Gastrocnemius medialis (tissue), 4 donors: ENCODE measurements at regions not wholly inside any gene's neighbourhood (a gene's known extent, or its start where the extent isn't known, plus 50 kb on each side); places are given as distances from the start of the nearest gene placed in this dataset.
A peak's percentile ranks its signal among the peaks of the same experiment; 100 is the strongest.

Experiments used
- ATAC-seq, 2 donors: fragments of 150-250 bp; one replicate each; pipeline ENCODE4 v1.9.1; 2016
- DNase-seq, 2 donors: peaks; one replicate each; pipeline ENCODE4 v3.0.0-alpha.2; 2019
- H3K27ac ChIP-seq, 4 donors: fragments of 200-600 bp; sonication (generic); 1 replicate in 1 of 4; 2 replicates in 3 of 4; pipeline ENCODE4 v1.5.1; 2016 to 2018; ENCODE audit warnings: mild to moderate bottlenecking in 2 of 4, moderate library complexity in 1 of 4
- H3K27me3 ChIP-seq, 3 donors: fragments of 200-600 bp; sonication (generic) in 2 of 3; 1 replicate in 1 of 3; 2 replicates in 2 of 3; pipeline versions ENCODE4 v1.5.1 to v1.6.0; 2016 to 2019; ENCODE audit warnings: mild to moderate bottlenecking in 1 of 3, moderate library complexity in 1 of 3
- H3K36me3 ChIP-seq, 2 donors: fragments of 200-600 bp; sonication (generic) in 1 of 2; one replicate each; pipeline ENCODE4 v1.5.1; 2017 to 2018
- H3K4me1 ChIP-seq, 2 donors: fragments of 200-600 bp; sonication (generic) in 1 of 2; one replicate each; pipeline ENCODE4 v1.5.1; 2016 to 2017; ENCODE audit warnings: mild to moderate bottlenecking in 2 of 2
- H3K4me3 ChIP-seq, 4 donors: fragments of 200-600 bp; sonication (generic) in 3 of 4; 1 replicate in 1 of 4; 2 replicates in 3 of 4; pipeline ENCODE4 v1.5.1; 2016 to 2019; ENCODE audit warnings: mild to moderate bottlenecking in 2 of 4
- H3K9me3 ChIP-seq, 3 donors: fragments of 200-600 bp; sonication (generic) in 2 of 3; 1 replicate in 1 of 3; 2 replicates in 2 of 3; pipeline ENCODE4 v1.5.1; 2016 to 2019
- POLR2A ChIP-seq, 2 donors: fragments of 450-650 bp; IDR thresholded peaks; one replicate each; pipeline ENCODE4 v1.6.1; 2017; ENCODE audit warnings: antibody characterized with exemption in 2 of 2, mild to moderate bottlenecking in 2 of 2, moderate library complexity in 2 of 2
- in situ Hi-C, 4 donors: fragments of 200-750 bp; cut with MboI; loops; one replicate each; pipeline versions ENCODE4 v1.15.0 to v1.8.0; 2017; ENCODE audit warnings: low sequenced_read_pairs in 4 of 4
- intact Hi-C: fragments of 100-400 bp; cut with DNase I; formaldehyde crosslinking; loops from one replicate; pipeline ENCODE4 v1.15.1; 2023; ENCODE audit warnings: low total_unique reads
- TF ChIP-seq, protein P1 (sequence below), 5 experiments: fragments of 450-650 bp in 3 of 5; fragments of 200-600 bp in 2 of 5; sonication (generic) in 2 of 5; IDR thresholded peaks in 4 of 5; conservative IDR thresholded peaks in 1 of 5; 1 replicate in 4 of 5; 2 replicates in 1 of 5; pipeline ENCODE4 v1.5.1; 2016 to 2019; ENCODE audit warnings: antibody characterized with exemption in 5 of 5, mild to moderate bottlenecking in 3 of 5, moderate library complexity in 3 of 5

DNA sequence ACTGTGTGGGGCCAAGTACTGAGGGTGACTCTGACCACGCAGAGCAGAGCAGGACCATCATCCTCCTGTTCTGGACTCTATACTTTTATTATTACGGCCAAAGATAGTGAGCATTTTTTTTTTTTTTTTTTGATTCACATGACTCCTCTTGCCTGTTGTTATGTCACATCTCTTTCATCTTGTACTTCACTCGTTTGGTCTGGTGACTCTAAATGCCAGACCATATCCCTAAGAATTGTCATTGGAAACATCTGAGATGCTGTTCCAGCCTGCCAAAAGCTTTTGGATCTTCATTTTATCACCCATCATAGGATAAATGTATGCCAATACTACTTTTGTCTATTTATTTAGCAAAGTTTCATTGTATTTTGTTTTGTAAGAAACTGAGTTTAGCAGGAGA lies 168.2 kb upstream of the RAI14 start:
- peak overlapping the region in 1 of 4 donors; percentile 24 for H3K27ac ChIP-seq
- H3K4me1 ChIP-seq = peaks cover 0 to 3% of the 10 kb centered on the region in 2 donors
- H3K27me3 ChIP-seq = no peaks in the 10 kb centered on the region
- H3K4me3 ChIP-seq = no peak overlapping the region
- H3K36me3 ChIP-seq = no peaks in the 10 kb centered on the region
- H3K9me3 ChIP-seq = no peaks in the 10 kb centered on the region
- DNase-seq (no peak), ATAC-seq (no peak)
- TF ChIP-seq POLR2A (IDR thresholded peaks at IDR 0.05) = no peak
- TF ChIP-seq, protein P1, sequence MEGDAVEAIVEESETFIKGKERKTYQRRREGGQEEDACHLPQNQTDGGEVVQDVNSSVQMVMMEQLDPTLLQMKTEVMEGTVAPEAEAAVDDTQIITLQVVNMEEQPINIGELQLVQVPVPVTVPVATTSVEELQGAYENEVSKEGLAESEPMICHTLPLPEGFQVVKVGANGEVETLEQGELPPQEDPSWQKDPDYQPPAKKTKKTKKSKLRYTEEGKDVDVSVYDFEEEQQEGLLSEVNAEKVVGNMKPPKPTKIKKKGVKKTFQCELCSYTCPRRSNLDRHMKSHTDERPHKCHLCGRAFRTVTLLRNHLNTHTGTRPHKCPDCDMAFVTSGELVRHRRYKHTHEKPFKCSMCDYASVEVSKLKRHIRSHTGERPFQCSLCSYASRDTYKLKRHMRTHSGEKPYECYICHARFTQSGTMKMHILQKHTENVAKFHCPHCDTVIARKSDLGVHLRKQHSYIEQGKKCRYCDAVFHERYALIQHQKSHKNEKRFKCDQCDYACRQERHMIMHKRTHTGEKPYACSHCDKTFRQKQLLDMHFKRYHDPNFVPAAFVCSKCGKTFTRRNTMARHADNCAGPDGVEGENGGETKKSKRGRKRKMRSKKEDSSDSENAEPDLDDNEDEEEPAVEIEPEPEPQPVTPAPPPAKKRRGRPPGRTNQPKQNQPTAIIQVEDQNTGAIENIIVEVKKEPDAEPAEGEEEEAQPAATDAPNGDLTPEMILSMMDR (IDR thresholded peaks at IDR 0.05 in 4 of 5, conservative IDR thresholded peaks at IDR 0.05 in 1 of 5) = no peak
- in situ Hi-C loops = loop anchor here in 3 of 4 donors (10.0 to 25.0 kb wide), 2 partner anchors 399 to 407 kb away; no protein-coding TSS in a partner anchor
- intact Hi-C loops = loop anchor here (2.0 kb wide), 1 partner anchor 35 kb away; no protein-coding TSS in a partner anchor

DNA sequence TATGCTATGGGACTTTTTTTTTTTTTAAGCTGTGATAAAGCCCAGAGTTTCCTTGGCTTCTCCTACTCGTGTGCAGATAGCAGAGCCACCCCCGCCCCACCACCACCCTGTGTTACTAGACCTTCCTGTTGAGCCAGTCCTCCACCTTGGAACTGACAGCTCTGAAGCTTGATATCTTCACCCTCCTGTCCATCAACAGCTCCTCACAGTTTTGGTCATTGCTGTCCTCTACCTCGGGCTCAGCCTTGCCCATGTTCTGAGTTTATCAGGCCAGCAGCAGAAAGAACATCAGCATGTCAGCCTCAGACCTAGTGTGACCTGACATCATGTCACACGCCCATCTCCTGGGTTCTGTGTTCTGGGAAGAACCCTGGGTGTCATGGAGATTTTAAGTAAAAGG lies 167.1 kb upstream of the RAI14 start:
- TF ChIP-seq, protein P1 (IDR thresholded peaks at IDR 0.05 in 4 of 5, conservative IDR thresholded peaks at IDR 0.05 in 1 of 5) = no peak
- TF ChIP-seq POLR2A (IDR thresholded peaks at IDR 0.05) = no peak
- no peaks in the 10 kb centered on the region for H3K9me3 ChIP-seq
- in situ Hi-C loops = loop anchor here in 3 of 4 donors (10.0 to 25.0 kb wide), 2 partner anchors 398 to 406 kb away; no protein-coding TSS in a partner anchor
- intact Hi-C loops = no loop called here
- H3K4me1 ChIP-seq = peaks cover 0 to 3% of the 10 kb centered on the region in 2 donors
- no peak for DNase-seq
- no peaks in the 10 kb centered on the region for H3K27me3 ChIP-seq
- H3K27ac ChIP-seq = no peak overlapping the region
- ATAC-seq = no peak
- H3K36me3 ChIP-seq = no peaks in the 10 kb centered on the region
- no peak overlapping the region for H3K4me3 ChIP-seq

DNA sequence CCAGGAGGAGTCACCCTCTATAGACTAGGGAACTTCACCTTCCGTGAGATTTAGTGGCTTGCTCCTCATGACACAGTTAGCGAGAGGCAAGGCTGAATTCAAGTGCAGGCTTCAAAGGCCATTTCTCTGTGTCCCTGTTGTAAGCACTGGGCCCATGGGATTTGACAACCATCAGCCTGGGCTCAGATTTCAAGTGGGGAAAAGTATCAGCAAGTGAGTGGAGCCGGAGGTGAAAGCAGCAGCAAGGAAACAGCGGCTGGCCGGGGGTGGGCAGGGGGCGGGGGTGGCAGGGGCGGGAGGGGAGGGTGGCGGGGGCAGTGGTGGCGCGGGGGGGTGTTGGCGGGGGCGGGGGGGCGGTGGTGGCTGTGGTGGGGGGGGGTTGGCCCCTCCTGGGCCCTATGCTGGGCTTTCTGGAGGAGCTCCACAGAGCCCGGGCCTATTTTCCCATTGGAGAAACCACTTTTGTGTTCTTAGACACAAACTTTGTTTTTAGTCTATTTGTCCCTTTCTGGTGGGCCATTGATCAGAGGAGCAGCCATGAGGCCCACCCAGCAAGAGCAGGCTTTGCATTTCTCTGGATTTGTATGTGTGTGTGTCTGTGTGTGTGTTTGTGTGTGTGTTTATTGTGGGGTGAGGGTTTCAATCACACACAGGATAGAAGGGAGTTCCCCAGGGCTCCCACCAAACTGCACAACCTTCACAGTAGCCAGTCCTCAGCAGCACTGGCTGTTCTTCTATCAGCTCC lies 165.4 kb upstream of the RAI14 start:
- in situ Hi-C loops = loop anchor here in 1 of 4 donors (25.0 kb wide), 1 partner anchor 397 kb away; no protein-coding TSS in a partner anchor
- TF ChIP-seq, protein P1 (IDR thresholded peaks at IDR 0.05 in 4 of 5, conservative IDR thresholded peaks at IDR 0.05 in 1 of 5) = no peak
- no peak for TF ChIP-seq POLR2A (IDR thresholded peaks at IDR 0.05)

DNA sequence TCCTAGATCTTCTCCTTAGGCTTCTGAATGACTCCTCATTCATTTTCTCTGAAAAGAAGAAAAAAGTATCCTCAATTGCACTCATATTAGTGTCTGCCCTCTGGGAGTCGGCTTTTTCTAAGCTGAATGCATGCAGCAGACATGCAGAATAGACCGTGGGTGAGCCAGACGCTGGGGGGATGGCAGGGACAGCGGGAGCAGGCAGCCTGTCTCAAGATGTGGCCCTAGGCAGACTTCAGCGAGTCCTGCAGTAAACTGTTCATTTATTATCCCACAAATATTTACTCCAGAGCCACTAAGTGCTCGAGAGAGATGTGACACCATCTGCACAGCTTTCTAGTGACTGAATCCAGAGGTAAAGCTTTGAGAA lies 164.9 kb upstream of the RAI14 start:
- intact Hi-C loops (no loop called here), in situ Hi-C loops (loop anchor here in 1 of 4 donors (25.0 kb wide), 1 partner anchor 396 kb away; no protein-coding TSS in a partner anchor)

More for the DNA sequence above, 165.4 kb upstream of the RAI14 start:
- DNase-seq (no peak), ATAC-seq (no peak)
- no peaks in the 10 kb centered on the region for H3K36me3 ChIP-seq
- H3K4me3 ChIP-seq = no peak overlapping the region
- H3K4me1 ChIP-seq = peaks cover 0 to 3% of the 10 kb centered on the region in 2 donors
- H3K27ac ChIP-seq = no peak overlapping the region
- intact Hi-C loops = no loop called here
- H3K27me3 ChIP-seq = no peaks in the 10 kb centered on the region
- no peaks in the 10 kb centered on the region for H3K9me3 ChIP-seq

More for the DNA sequence above, 164.9 kb upstream of the RAI14 start:
- DNase-seq (no peak), ATAC-seq (no peak)
- no peak overlapping the region for H3K4me3 ChIP-seq
- H3K4me1 ChIP-seq = no peaks in the 10 kb centered on the region
- H3K36me3 ChIP-seq = no peaks in the 10 kb centered on the region
- H3K27me3 ChIP-seq = no peaks in the 10 kb centered on the region
- TF ChIP-seq, protein P1 (IDR thresholded peaks at IDR 0.05 in 4 of 5, conservative IDR thresholded peaks at IDR 0.05 in 1 of 5) = no peak
- TF ChIP-seq POLR2A (IDR thresholded peaks at IDR 0.05) = no peak
- no peak overlapping the region for H3K27ac ChIP-seq
- H3K9me3 ChIP-seq = no peaks in the 10 kb centered on the region
